Motor neuron (in vitro differentiated cells): ENCODE measurements at regions not wholly inside any gene's neighbourhood (a gene's known extent, or its start where the extent isn't known, plus 50 kb on each side); places are given as distances from the start of the nearest gene placed in this dataset.

Experiments
- ATAC-seq, 8 experiments: fragments of 200-7000 bp; cut with Tn5 transposase; replicated peaks in 6 of 8; 2 replicates each; pipeline ENCODE4 v1.8.0; 2021; ENCODE audit warnings: mild to moderate bottlenecking in 8 of 8, moderate library complexity in 8 of 8
- H3K27ac ChIP-seq, 2 donors: fragments of 250-450 bp; sonication (Bioruptor Pico); 2 replicates each; pipeline ENCODE4 v1.9.0; 2021; ENCODE audit warnings: antibody characterized with exemption in 2 of 2, mild to moderate bottlenecking in 2 of 2, moderate library complexity in 1 of 2
- H3K4me1 ChIP-seq, 2 donors: fragments of 250-450 bp; sonication (Bioruptor Pico); replicated peaks in 1 of 2; 2 replicates each; pipeline ENCODE4 v1.6.1; 2021; ENCODE audit warnings: antibody characterized with exemption in 2 of 2, mild to moderate bottlenecking in 2 of 2, moderate library complexity in 1 of 2
- H3K4me3 ChIP-seq, 5 donors: fragments of 250-450 bp; sonication (Bioruptor Pico); 2 replicates each; pipeline ENCODE4 v1.9.0; 2021; ENCODE audit warnings: antibody characterized with exemption in 5 of 5, mild to moderate bottlenecking in 5 of 5, moderate library complexity in 4 of 5
- WGBS, 10 experiments: fragments of 450-650 bp; shearing (Covaris generic); methylation state at CpG; one replicate each; pipeline ENCODE4 v1.0.0; 2022; 5-methylcytosine and 5-hydroxymethylcytosine counted together
- in situ Hi-C, 9 experiments: fragments of 400-800 bp; cut with MboI; loops; one replicate each; pipeline ENCODE4 v1.15.0; 2021; ENCODE audit warnings: low sequenced_read_pairs in 9 of 9, low pct_unique_long_range_greater_than_20kb in 2 of 9; ENCODE audit not compliant: unreplicated experiment in 9 of 9

- no peak overlapping the region for H3K4me3 ChIP-seq
- in situ Hi-C loops = no loop called here
These were observed 69.5 kb upstream of the ZC3H12C start for GRCh38 chr11:110023711-110024110.

GRCh38 chr11:110026858-110027626 lies 66.2 kb upstream of the ZC3H12C start:
- 0 to 43% (median 14%) methylated on average over 1 to 2 of the region's 2 CpGs; no CpG with 5 or more reads in 4 of the 10 experiments for WGBS, 10 experiments
- peak in 5 of 8 experiments; percentile 59 to 87 (median 80) for ATAC-seq
- Histone ChIP-seq H3K27ac (peak overlapping the region in 1 of 2 donors; percentile 4), H3K4me1 (peaks cover 20 to 37% of the 10 kb centered on the region in 2 donors), H3K4me3 (no peak overlapping the region)
- in situ Hi-C loops = no loop called here

More at GRCh38 chr11:110023711-110024110, 69.5 kb upstream of the ZC3H12C start:
- H3K27ac ChIP-seq = no peak overlapping the region
- no peak for ATAC-seq
- H3K4me1 ChIP-seq = peaks cover 7 to 18% of the 10 kb centered on the region in 2 donors

GRCh38 chr11:110027627-110028371 lies 65.4 kb upstream of the ZC3H12C start:
- H3K27ac ChIP-seq = no peak overlapping the region
- 14 to 100% (median 86%) methylated on average over 1 to 4 of the region's 4 CpGs for WGBS, 10 experiments
- in situ Hi-C loops = no loop called here
- H3K4me3 ChIP-seq = no peak overlapping the region
- no peak for ATAC-seq
- peaks cover 28 to 37% of the 10 kb centered on the region in 2 donors for H3K4me1 ChIP-seq

- Histone ChIP-seq H3K27ac (no peak overlapping the region), H3K4me3 (no peak overlapping the region), H3K4me1 (peaks cover 32 to 42% of the 10 kb centered on the region in 2 donors)
- 33 to 100% (median 71%) methylated on average over 1 to 2 of the region's 2 CpGs; no CpG with 5 or more reads in 1 of the 10 experiments for WGBS, 10 experiments
- peak in 3 of 8 experiments; percentile 41 to 72 (median 49) for ATAC-seq
- in situ Hi-C loops = no loop called here
These were observed 64.3 kb upstream of the ZC3H12C start for GRCh38 chr11:110028921-110029320.

GRCh38 chr11:110029714-110030113 lies 63.5 kb upstream of the ZC3H12C start:
- 40 to 92% (median 83%) methylated on average over 1 to 6 of the region's 6 CpGs for WGBS, 10 experiments
- Histone ChIP-seq H3K27ac (peak overlapping the region in 1 of 2 donors; percentile 32), H3K4me1 (peaks cover 32 to 42% of the 10 kb centered on the region in 2 donors), H3K4me3 (no peak overlapping the region)
- ATAC-seq = no peak
- in situ Hi-C loops = no loop called here

- no peak for ATAC-seq
- whole genome bisulfite sequencing, 10 experiments = 61 to 100% (median 94%) methylated on average over 1 to 2 of the region's 2 CpGs; no CpG with 5 or more reads in 4 of the 10 experiments
- Histone ChIP-seq H3K27ac (no peak overlapping the region), H3K4me1 (peaks cover 36 to 42% of the 10 kb centered on the region in 2 donors), H3K4me3 (no peak overlapping the region)
- in situ Hi-C loops = no loop called here
These were observed 62.0 kb upstream of the ZC3H12C start for GRCh38 chr11:110031171-110031570.

GRCh38 chr11:110032259-110032658 lies 60.9 kb upstream of the ZC3H12C start:
- 0 to 50% (median 26%) methylated on average over 2 to 5 of the region's 5 CpGs for WGBS, 10 experiments
- in situ Hi-C loops = no loop called here
- no peak overlapping the region for H3K4me3 ChIP-seq
- ATAC-seq = peak in 5 of 8 experiments; percentile 58 to 79 (median 74)
- H3K27ac ChIP-seq = peak overlapping the region; percentile 66 to 72
- peaks cover 33 to 35% of the 10 kb centered on the region in 2 donors for H3K4me1 ChIP-seq

- peak overlapping the region; percentile 66 to 72 for H3K27ac ChIP-seq
- 38 to 71% (median 60%) methylated on average over 1 of the region's 1 CpG; no CpG with 5 or more reads in 7 of the 10 experiments for WGBS, 10 experiments
- H3K4me3 ChIP-seq = no peak overlapping the region
- in situ Hi-C loops = no loop called here
- no peak for ATAC-seq
- H3K4me1 ChIP-seq = peaks cover 31 to 33% of the 10 kb centered on the region in 2 donors
These were observed 60.1 kb upstream of the ZC3H12C start for GRCh38 chr11:110032957-110033570.

- Histone ChIP-seq H3K4me1 (peaks cover 17 to 23% of the 10 kb centered on the region in 2 donors), H3K27ac (no peak overlapping the region), H3K4me3 (no peak overlapping the region)
- 38 to 100% (median 81%) methylated on average over 1 to 4 of the region's 4 CpGs for WGBS, 10 experiments
- in situ Hi-C loops = no loop called here
- ATAC-seq = no peak
These were observed 58.4 kb upstream of the ZC3H12C start for GRCh38 chr11:110034806-110035205.

- WGBS, 10 experiments = 0 to 75% (median 50%) methylated on average over 1 to 2 of the region's 2 CpGs; no CpG with 5 or more reads in 3 of the 10 experiments
- in situ Hi-C loops = no loop called here
- peak in 1 of 8 experiments; percentile 54 for ATAC-seq
- Histone ChIP-seq H3K4me1 (peaks cover 12 to 18% of the 10 kb centered on the region in 2 donors), H3K4me3 (no peak overlapping the region), H3K27ac (no peak overlapping the region)
These were observed 57.8 kb upstream of the ZC3H12C start for GRCh38 chr11:110035357-110035756.

- Histone ChIP-seq H3K27ac (no peak overlapping the region), H3K4me1 (peaks cover under 1 to 6% of the 10 kb centered on the region in 2 donors), H3K4me3 (no peak overlapping the region)
- no peak for ATAC-seq
- in situ Hi-C loops = no loop called here
- 8 to 85% (median 47%) methylated on average over 1 to 3 of the region's 3 CpGs for WGBS, 10 experiments
These were observed 55.0 kb upstream of the ZC3H12C start for GRCh38 chr11:110038201-110038600.
